DMS79 treated with DMSO at 0.1 percent for 48 hours (cell line): ENCODE measurements at regions not wholly inside any gene's neighbourhood (a gene's known extent, or its start where the extent isn't known, plus 50 kb on each side); places are given as distances from the start of the nearest gene placed in this dataset.
"Not testable (repeated sequence)": the region's sequence is repeated elsewhere in the genome, so short reads cannot be mapped to it uniquely, and the experiment has no call there.

Experiments
- DNase-seq: peaks from one replicate; lab custom pipeline; 2025; lab: John Stamatoyannopoulos, UW

DNA sequence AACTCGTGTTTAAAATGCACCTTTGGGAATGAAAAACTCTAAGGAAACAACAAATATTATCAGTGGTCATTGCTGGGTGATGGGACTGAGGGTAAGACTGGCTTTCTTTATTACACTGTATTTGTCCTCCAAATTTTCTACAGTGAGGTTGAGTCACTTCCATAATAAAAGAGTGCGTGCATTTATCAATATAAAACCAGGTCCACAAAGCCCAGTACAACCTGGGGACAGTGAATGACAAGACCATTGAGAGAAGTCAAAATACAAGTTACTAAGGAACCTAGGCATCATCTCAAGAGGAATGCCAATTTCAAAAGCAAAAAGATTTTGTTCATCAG, 76.4 kb downstream of the MAGED4 start:
- no peak for DNase-seq

DNA sequence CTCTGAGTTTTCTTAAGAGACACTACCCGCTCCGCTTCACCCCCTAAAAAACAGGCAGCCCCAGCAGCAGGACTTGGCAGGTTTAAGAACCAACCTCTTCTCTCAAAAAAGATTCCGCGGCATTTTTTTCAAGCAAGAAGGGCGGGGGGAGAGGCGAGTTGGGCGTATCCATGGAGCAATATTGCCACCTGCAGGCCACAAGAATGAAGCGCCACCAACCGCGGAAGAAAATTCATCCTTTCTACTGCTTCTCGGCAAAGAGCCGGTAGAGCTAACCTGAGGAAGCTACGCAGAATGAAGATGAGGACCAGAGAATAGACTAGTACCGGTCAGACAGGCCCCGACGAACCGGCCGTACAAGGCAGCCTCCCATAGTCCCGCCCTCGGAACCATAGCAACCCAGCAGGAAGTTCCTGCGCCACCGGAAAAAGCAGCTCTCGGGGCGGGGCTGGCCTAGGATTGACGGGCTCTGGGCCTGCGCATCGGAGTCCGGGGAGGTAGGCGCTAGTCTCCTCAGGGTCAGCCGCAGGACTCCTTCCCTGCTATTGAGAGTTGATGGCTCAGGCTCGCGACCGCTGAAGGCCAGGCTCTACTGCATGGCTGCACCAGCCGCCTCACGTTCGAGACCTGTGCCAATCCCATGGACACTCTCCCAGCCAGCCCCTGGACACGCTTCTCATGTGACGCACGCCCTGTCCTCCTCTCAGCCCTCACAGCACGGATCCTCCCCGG, 76.9 kb downstream of the MAGED4 start:
- DNase-seq: peak; percentile 75

DNA sequence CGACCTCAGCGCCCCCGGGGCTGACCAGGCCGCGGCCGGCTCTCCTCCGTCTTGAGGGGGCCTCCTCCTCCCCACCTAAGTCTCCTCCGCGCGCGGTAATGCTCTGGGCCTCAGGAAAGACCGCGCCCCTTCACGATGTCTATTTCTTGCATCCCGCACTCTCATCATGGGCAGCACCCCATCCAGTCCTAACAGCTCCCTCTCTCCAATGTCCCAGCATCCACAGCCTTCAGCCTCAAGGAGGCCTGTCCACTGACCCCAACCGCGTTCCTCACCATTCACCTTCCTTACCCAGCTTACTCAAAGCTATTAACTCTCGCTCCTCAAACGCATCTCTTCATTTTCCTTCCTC, 77.5 kb downstream of the MAGED4 start:
- DNase-seq: no peak

DNA sequence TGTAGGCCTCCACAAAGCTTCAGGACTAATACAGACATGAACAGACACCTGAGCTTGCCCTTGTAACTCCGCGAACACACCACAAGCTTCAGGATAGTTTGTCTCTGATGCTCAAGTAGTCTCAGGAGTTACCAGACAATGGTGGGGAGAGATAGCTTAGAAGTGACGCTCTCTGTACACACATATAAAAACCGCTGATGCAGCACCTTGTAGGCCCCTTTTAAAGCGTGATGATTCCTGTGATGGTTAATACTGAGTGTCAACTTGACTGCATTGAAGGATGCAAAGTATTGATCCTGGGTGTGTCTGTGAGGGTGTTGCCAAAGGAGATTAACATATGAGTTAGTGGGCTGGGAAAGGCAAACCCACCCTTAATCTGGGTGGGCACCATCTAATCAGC, 78.7 kb downstream of the MAGED4 start:
- DNase-seq: no peak

DNA sequence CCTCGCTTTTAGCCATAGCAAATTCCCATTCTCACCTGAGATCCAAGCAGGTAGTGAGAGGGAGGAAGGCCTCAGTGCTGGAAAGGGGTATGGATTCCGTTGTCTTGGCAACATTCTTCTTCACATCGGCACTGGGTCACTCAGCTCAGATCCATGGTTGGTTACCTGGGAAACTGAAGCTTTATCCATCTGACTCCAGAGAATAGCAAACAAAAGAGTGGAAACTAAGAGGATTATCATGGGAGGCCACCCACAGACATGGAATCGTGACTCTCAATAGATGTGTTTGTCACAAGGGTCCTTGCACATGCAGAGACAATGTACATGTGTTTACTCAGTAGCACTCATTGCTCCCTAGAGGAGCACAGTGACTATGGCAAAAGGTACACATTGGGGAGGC, 81.0 kb downstream of the MAGED4 start:
- no peak for DNase-seq

DNA sequence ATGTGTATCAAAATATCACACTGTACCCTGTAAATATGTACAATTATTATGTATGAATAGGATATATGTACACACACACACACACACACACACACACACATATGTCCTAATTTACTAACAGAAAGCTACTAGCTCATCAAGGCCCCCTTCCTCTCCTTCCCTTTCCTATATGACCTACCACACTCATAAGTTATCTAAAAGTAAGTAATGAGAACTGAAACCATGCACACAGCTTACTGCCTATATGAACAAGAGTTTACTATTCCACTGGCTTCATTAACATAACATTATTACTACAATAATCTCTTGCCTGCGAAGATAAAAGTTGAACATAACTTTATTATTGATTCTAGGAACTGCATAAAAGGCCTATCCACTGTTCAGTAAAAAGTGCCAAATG, 83.8 kb downstream of the MAGED4 start:
- not testable (repeated sequence) for DNase-seq

GRCh38 chrX:52270453-52271116, 85.9 kb downstream of the MAGED4 start:
- DNase-seq: no peak

GRCh38 chrX:52271206-52271605, 86.5 kb downstream of the MAGED4 start:
- DNase-seq: no peak

GRCh38 chrX:52277666-52278065, 91.2 kb upstream of the XAGE2 start:
- no peak for DNase-seq

- DNase-seq: no peak
These were observed 88.0 kb upstream of the XAGE2 start for GRCh38 chrX:52280812-52281211.

- no peak for DNase-seq
These were observed 84.0 kb upstream of the XAGE2 start for GRCh38 chrX:52284865-52285264.

GRCh38 chrX:52298968-52299367, 69.9 kb upstream of the XAGE2 start:
- not testable (repeated sequence) for DNase-seq

DNA sequence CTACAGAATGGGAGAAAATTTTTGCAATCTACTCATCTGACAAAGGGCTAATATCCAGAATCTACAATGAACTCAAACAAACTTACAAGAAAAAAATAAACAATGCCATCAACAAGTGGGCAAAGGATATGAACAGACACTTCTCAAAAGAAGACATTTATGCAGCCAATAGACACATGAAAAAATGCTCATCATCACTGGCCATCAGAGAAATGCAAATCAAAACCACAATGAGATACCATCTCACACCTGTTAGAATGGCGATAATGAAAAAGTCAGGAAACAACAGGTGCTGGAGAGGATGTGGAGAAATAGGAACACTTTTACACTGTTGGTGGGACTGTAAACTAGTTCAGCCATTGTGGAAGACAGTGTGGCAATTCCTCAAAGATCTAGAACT, 60.3 kb upstream of the XAGE2 start:
- not testable (repeated sequence) for DNase-seq
